T-cell (primary cell): ENCODE measurements at regions not wholly inside any gene's neighbourhood (a gene's known extent, or its start where the extent isn't known, plus 50 kb on each side); places are given as distances from the start of the nearest gene placed in this dataset.

Source experiments
- ATAC-seq, 4 experiments: fragments of 200-7000 bp in 3 of 4; fragments of 150-1000 bp in 1 of 4; cut with Tn5 transposase; replicated peaks in 1 of 4; 1 replicate in 3 of 4; 2 replicates in 1 of 4; pipeline ENCODE4 v1.10.0; 2021; ENCODE audit warnings: moderate library complexity in 3 of 4, mild to moderate bottlenecking in 2 of 4, moderate number of reproducible peaks in 1 of 4
- CTCF ChIA-PET, 2 donors: fragments of 300-600 bp; sonication (Branson Sonifier 250); formaldehyde crosslinking; loops; one replicate each; lab custom pipeline; 2022; ENCODE audit warnings: antibody characterized with exemption in 2 of 2; lab: Charles Lee
- POLR2A ChIA-PET, 2 donors: fragments of 300-600 bp; sonication (Branson Sonifier 250); formaldehyde crosslinking; loops; one replicate each; lab custom pipeline; 2022; ENCODE audit warnings: antibody characterized with exemption in 2 of 2; lab: Charles Lee
- DNase-seq, 35 experiments: peaks; one replicate each; pipeline versions ENCODE4 v3.0.0 to v3.0.0-alpha.2; 2013 to 2023
- H3K27ac ChIP-seq: one replicate; pipeline ENCODE4 v1.5.1; 2013; ENCODE audit warnings: low read length
- H3K27me3 ChIP-seq, 2 experiments: replicated peaks in 1 of 2; 1 replicate in 1 of 2; 2 replicates in 1 of 2; pipeline versions ENCODE4 v1.6.1 to v1.7.0; 2013; ENCODE audit warnings: low read length in 1 of 2, mixed read lengths in 1 of 2; ENCODE audit not compliant: control insufficient read depth in 2 of 2, insufficient read depth in 2 of 2; ENCODE audit errors: extremely low read depth in 1 of 2
- H3K36me3 ChIP-seq, 2 donors: 1 replicate in 1 of 2; 2 replicates in 1 of 2; pipeline versions ENCODE4 v1.6.1 to v1.7.0; 2013; ENCODE audit warnings: low read length in 1 of 2; ENCODE audit not compliant: control insufficient read depth in 2 of 2, insufficient read depth in 1 of 2; ENCODE audit errors: extremely low read depth in 1 of 2
- H3K4me1 ChIP-seq, 2 experiments: 1 replicate in 1 of 2; 2 replicates in 1 of 2; pipeline versions ENCODE4 v1.6.1 to v1.7.0; 2013; ENCODE audit warnings: low read length in 2 of 2, mixed read lengths in 1 of 2; ENCODE audit not compliant: insufficient read depth in 2 of 2, control insufficient read depth in 1 of 2; ENCODE audit errors: extremely low read depth in 1 of 2
- H3K4me3 ChIP-seq, 2 donors: 1 replicate in 1 of 2; 2 replicates in 1 of 2; pipeline versions ENCODE4 v1.5.1 to v1.7.0; 2013; ENCODE audit warnings: mild to moderate bottlenecking in 2 of 2, low read length in 1 of 2, moderate library complexity in 1 of 2; ENCODE audit not compliant: control insufficient read depth in 1 of 2; ENCODE audit errors: extremely low read depth in 1 of 2
- H3K9me3 ChIP-seq: 2 replicates; pipeline ENCODE4 v1.7.0; 2013
- H3K27ac Mint-ChIP-seq, 2 donors: one replicate each; pipeline ENCODE4 v1.8.0; 2020 to 2021; ENCODE audit warnings: mild to moderate bottlenecking in 2 of 2, mixed read lengths in 2 of 2
- H3K27me3 Mint-ChIP-seq, 2 donors: one replicate each; pipeline ENCODE4 v1.8.0; 2021 to 2022; ENCODE audit warnings: mixed read lengths in 2 of 2
- H3K36me3 Mint-ChIP-seq: one replicate; pipeline ENCODE4 v1.8.0; 2021; ENCODE audit warnings: mixed read lengths
- H3K4me1 Mint-ChIP-seq, 3 donors: one replicate each; pipeline ENCODE4 v1.8.0; 2020 to 2022; ENCODE audit warnings: mixed read lengths in 3 of 3, mild to moderate bottlenecking in 1 of 3
- H3K4me3 Mint-ChIP-seq, 3 donors: one replicate each; pipeline ENCODE4 v1.8.0; 2020 to 2022; ENCODE audit warnings: mild to moderate bottlenecking in 3 of 3, mixed read lengths in 3 of 3, moderate library complexity in 3 of 3
- H3K9me3 Mint-ChIP-seq, 3 donors: one replicate each; pipeline ENCODE4 v1.8.0; 2020 to 2022; ENCODE audit warnings: mixed read lengths in 3 of 3
- whole genome bisulfite sequencing: methylation state at CpG from one replicate; pipeline ENCODE4 v1.1.5; 2013; ENCODE audit warnings: missing lambda C conversion rate; ENCODE audit not compliant: insufficient coverage; 5-methylcytosine and 5-hydroxymethylcytosine counted together

GRCh38 chr3:111339017-111339416 lies 203.0 kb upstream of the CD96 start:
- Histone ChIP-seq H3K9me3 (no peaks in the 10 kb centered on the region), H3K4me3 (no peak overlapping the region), H3K27ac (no peak overlapping the region), H3K36me3 (no peaks in the 10 kb centered on the region), H3K4me1 (peaks cover 0 to 7% of the 10 kb centered on the region in 2 experiments), H3K27me3 (no peaks in the 10 kb centered on the region)
- H3K27ac Mint-ChIP-seq, result no peak overlapping the region
- no peak for DNase-seq
- ChIA-PET CTCF (no interaction called here), POLR2A (no interaction called here)
- H3K4me1 Mint-ChIP-seq, result peaks cover 13 to 18% (median 17%) of the 10 kb centered on the region in 3 donors
- peaks cover 4% of the 10 kb centered on the region for H3K36me3 Mint-ChIP-seq
- no peak for ATAC-seq
- H3K9me3 Mint-ChIP-seq, result peaks cover 5 to 10% (median 9%) of the 10 kb centered on the region in 3 donors
- H3K27me3 Mint-ChIP-seq, result no peaks in the 10 kb centered on the region
- no peak overlapping the region for H3K4me3 Mint-ChIP-seq

GRCh38 chr3:111351334-111351733 lies 190.7 kb upstream of the CD96 start:
- 100% methylated on average over 1 of the region's 1 CpG for WGBS
- H3K27ac Mint-ChIP-seq, result no peak overlapping the region

GRCh38 chr3:111352585-111352984 lies 189.4 kb upstream of the CD96 start:
- Histone ChIP-seq H3K27me3 (no peaks in the 10 kb centered on the region), H3K4me3 (no peak overlapping the region), H3K9me3 (no peaks in the 10 kb centered on the region), H3K36me3 (no peaks in the 10 kb centered on the region), H3K27ac (no peak overlapping the region), H3K4me1 (no peaks in the 10 kb centered on the region)
- Mint-ChIP-seq H3K36me3 (no peaks in the 10 kb centered on the region), H3K4me1 (no peaks in the 10 kb centered on the region), H3K4me3 (no peak overlapping the region), H3K27me3 (no peaks in the 10 kb centered on the region), H3K27ac (no peak overlapping the region), H3K9me3 (peaks cover 0 to 18% (median 3%) of the 10 kb centered on the region in 3 donors)
- DNase-seq (no peak), ATAC-seq (no peak)
- POLR2A ChIA-PET, result no interaction called here
- CTCF ChIA-PET, result interaction anchor here in 1 of 2 donors (0.7 to 1.1 kb wide), 2 partner anchors 20 to 264 kb away, joined by 3 read pairs; no protein-coding TSS in a partner anchor
- no CpG with 5 or more reads among the region's 2 CpGs for WGBS

More at GRCh38 chr3:111351334-111351733, 190.7 kb upstream of the CD96 start:
- Histone ChIP-seq H3K27ac (no peak overlapping the region), H3K4me3 (no peak overlapping the region), H3K4me1 (no peaks in the 10 kb centered on the region), H3K27me3 (no peaks in the 10 kb centered on the region), H3K36me3 (no peaks in the 10 kb centered on the region), H3K9me3 (no peaks in the 10 kb centered on the region)
- ChIA-PET POLR2A (no interaction called here), CTCF (no interaction called here)
- no peaks in the 10 kb centered on the region for H3K4me1 Mint-ChIP-seq
- ATAC-seq, result no peak
- H3K9me3 Mint-ChIP-seq, result peaks cover 0 to 19% (median 3%) of the 10 kb centered on the region in 3 donors
- H3K36me3 Mint-ChIP-seq, result no peaks in the 10 kb centered on the region
- H3K4me3 Mint-ChIP-seq, result no peak overlapping the region
- no peak for DNase-seq
- peaks cover 0 to 1% of the 10 kb centered on the region in 2 donors for H3K27me3 Mint-ChIP-seq

- no peak overlapping the region for H3K4me3 Mint-ChIP-seq
- WGBS, result 93% methylated on average over 3 of the region's 4 CpGs
- no peak overlapping the region for H3K4me3 ChIP-seq
- POLR2A ChIA-PET, result no interaction called here
- no peaks in the 10 kb centered on the region for H3K36me3 Mint-ChIP-seq
- H3K27me3 ChIP-seq, result no peaks in the 10 kb centered on the region
- CTCF ChIA-PET, result no interaction called here
- H3K4me1 ChIP-seq, result no peaks in the 10 kb centered on the region
- DNase-seq (no peak), ATAC-seq (no peak)
- no peak overlapping the region for H3K27ac ChIP-seq
- no peaks in the 10 kb centered on the region for H3K4me1 Mint-ChIP-seq
- H3K27me3 Mint-ChIP-seq, result no peaks in the 10 kb centered on the region
- H3K27ac Mint-ChIP-seq, result no peak overlapping the region
- H3K9me3 ChIP-seq, result no peaks in the 10 kb centered on the region
- no peaks in the 10 kb centered on the region for H3K36me3 ChIP-seq
- H3K9me3 Mint-ChIP-seq, result peaks cover 0 to 3% (median 0%) of the 10 kb centered on the region in 3 donors
Observed at GRCh38 chr3:111359261-111360030, 182.6 kb upstream of the CD96 start.

- Histone ChIP-seq H3K27ac (no peak overlapping the region), H3K4me3 (no peak overlapping the region), H3K9me3 (no peaks in the 10 kb centered on the region), H3K36me3 (no peaks in the 10 kb centered on the region), H3K4me1 (no peaks in the 10 kb centered on the region), H3K27me3 (no peaks in the 10 kb centered on the region)
- CTCF ChIA-PET, result no interaction called here
- no peaks in the 10 kb centered on the region for H3K27me3 Mint-ChIP-seq
- no peaks in the 10 kb centered on the region for H3K36me3 Mint-ChIP-seq
- no peak for ATAC-seq
- no peak for DNase-seq
- H3K9me3 Mint-ChIP-seq, result no peaks in the 10 kb centered on the region
- H3K27ac Mint-ChIP-seq, result no peak overlapping the region
- H3K4me1 Mint-ChIP-seq, result no peaks in the 10 kb centered on the region
- WGBS, result no CpG with 5 or more reads among the region's 1 CpG
- POLR2A ChIA-PET, result interaction anchor here in 1 of 2 donors (0.6 kb wide), 1 partner anchor 354 kb away, joined by 4 read pairs; no protein-coding TSS in a partner anchor
- no peak overlapping the region for H3K4me3 Mint-ChIP-seq
Observed at GRCh38 chr3:111362381-111363009, 179.5 kb upstream of the CD96 start.

GRCh38 chr3:111366515-111366914 lies 175.5 kb upstream of the CD96 start:
- Histone ChIP-seq H3K4me3 (no peak overlapping the region), H3K27me3 (no peaks in the 10 kb centered on the region), H3K4me1 (no peaks in the 10 kb centered on the region), H3K9me3 (no peaks in the 10 kb centered on the region), H3K36me3 (no peaks in the 10 kb centered on the region), H3K27ac (no peak overlapping the region)
- Mint-ChIP-seq H3K27me3 (no peaks in the 10 kb centered on the region), H3K36me3 (peaks cover 3% of the 10 kb centered on the region), H3K4me3 (no peak overlapping the region), H3K27ac (no peak overlapping the region), H3K9me3 (peaks cover 6 to 16% (median 16%) of the 10 kb centered on the region in 3 donors), H3K4me1 (no peaks in the 10 kb centered on the region)
- ATAC-seq (no peak), DNase-seq (no peak)
- CTCF ChIA-PET, result no interaction called here
- POLR2A ChIA-PET, result no interaction called here
- WGBS, result 83% methylated on average over 3 of the region's 4 CpGs
